HG03060 (cell line): ENCODE measurements at regions not wholly inside any gene's neighbourhood (a gene's known extent, or its start where the extent isn't known, plus 50 kb on each side); places are given as distances from the start of the nearest gene placed in this dataset.

ENCODE experiments used
- ATAC-seq: cut with Tn5 transposase; IDR thresholded peaks from one replicate; pipeline ENCODE4 v1.9.1; 2021; ENCODE audit warnings: low read depth, moderate number of reproducible peaks; ENCODE audit not compliant: unreplicated experiment

DNA sequence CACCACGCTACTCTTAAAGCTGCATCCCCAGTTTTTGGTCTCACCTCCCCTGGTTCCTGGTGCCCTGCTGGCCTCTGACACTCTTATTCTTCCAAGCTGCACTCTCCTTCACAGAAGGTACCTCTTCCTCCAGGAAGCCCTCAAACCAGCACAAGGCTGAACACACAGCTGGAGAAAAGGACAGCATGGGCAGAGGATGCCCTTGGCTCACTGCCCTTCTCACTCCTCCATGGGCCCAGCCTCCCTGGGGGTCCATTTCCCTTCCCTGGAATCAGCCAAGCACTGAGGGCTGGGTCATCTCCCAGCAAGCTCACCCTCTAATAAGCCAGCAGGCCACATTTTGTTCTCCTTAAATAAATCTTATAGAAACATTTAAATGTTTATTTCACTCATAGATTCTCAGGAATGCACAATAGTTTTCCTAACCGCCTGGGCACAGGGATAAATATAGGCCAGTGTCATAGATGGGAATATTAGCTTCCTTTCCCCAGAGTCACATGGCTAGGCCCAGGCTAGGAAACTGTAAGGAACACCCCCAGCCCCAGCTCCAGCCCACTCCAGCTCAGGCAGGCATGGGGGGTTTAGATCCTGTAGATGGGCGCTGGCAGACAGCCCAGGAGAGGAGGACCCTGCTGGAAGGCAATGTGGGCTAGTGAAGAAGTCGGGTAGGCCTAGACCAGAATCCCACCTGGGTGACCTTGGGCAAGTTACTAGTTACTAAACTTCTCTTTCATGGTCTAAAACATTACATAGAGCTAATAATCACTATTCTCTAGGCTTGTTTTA is 51.5 kb downstream of the IRAG1 start:
- ATAC-seq, result no peak

DNA sequence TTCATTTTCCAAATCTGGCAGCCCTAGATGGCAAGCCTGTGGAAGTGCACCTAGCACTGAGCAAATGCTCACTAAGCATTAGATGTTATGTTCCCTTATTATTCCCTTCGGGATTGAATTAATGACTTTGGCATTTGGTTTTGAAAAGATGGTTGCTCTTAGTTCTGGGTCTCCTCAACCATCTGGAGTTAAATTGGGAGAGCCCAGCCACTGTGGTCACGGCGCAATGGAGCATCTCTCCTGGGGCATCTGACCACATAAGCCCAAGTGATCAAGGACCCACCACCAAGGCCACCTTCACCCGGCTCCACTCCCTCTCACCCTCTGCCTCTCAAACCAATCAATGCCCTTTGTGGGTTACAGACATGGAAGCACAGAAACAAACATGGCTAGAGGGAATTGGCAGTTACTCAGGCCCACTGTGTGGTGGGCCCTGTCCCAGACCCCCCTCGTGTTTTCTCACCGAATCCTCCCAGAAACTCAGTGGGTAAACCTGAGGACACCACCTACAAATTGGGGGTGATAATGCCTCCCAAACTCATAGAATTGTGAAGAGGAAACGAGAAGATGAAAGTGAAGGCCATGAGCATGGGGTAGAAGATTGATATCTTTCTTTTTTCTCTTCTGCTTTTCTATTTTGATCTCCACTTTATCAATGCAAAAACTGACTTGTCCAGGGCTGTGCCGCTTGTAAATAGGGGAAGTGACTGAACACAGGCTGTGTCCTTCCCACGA is 52.2 kb downstream of the IRAG1 start:
- ATAC-seq, result peak; percentile 67

DNA sequence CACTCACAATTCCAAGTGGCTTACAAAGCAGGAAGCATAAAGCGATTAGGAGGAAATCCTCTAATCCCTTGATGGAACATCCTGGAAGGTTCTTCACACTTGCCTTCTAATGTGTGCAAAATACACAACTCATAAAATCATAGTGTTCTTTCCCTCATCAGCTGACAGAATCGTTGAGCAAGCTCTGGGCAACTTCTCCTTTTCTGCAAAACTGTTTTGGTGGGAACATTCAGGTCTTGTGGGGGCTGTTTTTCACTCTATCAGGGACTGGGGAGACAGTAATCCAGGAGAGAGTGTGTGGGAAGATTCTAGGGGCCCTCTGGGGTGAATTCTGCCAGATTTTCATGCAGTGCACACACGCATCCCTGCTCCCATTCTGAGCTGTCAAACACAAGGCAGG is 53.2 kb downstream of the IRAG1 start:
- no peak for ATAC-seq

DNA sequence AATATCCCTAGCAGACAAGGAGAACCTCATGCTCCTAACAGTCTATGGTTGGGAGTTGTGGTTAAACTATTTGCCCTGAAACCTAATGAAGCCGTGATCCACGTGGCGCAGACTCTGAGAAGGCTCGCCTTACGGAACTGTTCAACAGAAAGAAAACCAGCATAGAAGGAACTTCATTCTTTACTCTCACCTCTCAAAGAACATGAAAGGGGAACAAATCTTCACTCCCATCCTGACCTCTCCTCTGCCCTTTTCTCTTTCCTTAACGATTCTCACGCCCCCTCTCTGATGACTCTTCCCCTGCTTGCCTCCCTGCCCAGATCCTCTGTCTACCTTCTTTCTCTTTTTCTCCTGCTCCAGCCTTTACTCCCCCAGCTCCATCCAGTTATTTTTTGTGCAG is 54.2 kb downstream of the IRAG1 start:
- no peak for ATAC-seq

DNA sequence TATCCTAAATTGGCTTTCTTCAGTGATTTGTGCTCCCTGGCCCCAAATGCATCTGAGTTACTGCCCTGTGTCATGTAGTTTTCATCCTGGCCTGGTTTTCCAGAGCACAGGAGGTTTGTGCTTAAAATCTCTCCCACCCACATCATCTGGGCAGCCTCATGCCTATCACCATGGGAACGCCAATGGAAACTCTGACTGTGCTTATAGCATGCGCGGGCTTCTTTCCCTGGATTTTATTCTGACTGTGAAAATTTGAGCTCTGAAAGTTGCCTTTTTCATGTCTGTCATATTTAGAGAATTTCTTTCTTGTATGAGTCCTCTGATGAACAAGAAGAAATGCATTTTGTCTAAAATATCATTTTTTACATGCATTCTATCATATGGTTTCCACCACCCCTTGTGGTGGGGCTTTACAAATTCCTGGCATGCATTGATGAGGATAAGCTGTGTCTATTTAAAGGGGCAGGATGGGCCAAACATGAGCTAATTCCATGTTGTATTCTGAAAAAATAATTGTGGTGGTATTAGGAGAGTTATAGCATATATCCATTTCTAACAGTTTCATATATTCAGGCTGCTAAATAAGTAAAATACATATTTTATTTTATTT is 55.1 kb downstream of the IRAG1 start:
- ATAC-seq, result no peak

DNA sequence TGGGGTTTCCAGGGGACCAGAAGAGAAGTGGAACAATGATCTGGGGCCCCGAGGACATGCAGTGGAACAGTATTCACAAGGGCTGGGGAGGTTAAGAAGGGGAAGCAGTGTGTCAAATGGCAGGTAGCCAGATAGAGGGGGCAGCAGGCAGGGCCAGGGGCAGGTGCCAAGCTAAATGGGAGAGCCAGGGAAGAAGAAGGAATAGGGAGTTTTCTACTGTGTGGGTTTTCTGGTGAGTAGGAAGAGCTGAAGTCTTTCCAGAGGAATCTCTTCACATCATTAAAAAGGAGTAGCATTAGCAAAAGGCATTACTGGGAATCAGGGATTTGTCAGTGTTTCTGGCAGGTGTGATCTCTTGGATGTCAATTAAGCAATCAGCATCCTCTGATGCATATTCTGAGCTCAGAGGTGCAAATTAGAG is 55.8 kb downstream of the IRAG1 start:
- ATAC-seq, result no peak

DNA sequence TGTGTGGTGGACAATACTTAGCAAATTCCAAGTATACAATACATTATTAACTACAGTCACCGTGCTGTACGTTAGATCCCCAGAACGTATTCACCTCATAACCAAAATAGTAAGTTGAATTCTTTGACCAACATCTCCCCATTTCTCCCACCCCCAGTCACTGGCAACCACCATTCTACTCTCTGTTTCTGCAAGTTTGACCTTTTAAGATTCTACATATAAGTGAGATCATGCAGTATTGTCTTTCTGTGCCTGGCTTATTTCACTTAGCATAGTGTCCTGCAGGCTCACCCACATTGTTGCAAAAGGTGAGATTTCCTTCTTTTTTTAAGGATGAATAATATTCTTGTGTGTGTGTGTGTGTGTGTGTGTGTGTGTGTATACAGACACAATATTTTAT is 59.1 kb downstream of the IRAG1 start:
- ATAC-seq, result no peak

DNA sequence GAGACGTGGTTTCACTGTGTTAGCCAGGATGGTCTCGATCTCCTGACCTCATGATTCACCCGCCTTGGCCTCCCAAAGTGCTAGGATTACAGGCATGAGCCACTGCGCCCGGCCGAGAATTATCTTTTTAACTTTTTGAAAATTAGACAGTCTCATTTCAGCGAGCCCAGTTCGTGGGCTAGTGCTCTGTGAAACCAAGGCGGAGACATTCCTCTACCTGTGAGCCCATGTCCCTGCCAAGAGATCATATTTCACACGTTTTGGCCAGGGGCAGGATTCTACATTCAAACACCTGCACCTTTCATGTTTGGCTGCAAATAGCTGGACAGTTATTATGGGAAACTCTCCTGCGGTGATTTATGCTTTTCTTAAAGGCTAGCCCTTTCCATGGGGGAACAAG is 60.3 kb downstream of the IRAG1 start:
- ATAC-seq, result no peak

DNA sequence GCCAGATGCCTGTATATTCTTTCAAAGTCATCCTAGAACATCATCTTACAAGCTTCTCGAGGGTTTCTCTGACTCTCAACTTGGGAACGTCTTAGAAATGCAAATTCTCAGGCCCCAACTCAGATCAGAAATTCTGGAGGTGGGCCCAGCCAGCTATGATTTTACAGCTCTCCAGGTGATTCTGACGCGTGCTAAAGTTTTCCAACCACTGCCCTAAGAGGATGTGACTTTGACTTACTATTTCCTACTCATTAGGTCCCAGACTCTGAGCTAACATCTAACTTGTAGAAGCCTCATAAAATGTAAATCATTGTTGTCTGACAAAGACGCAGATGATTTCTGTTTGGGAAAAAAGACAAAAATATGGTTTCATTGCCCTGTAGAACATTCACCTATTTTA is 61.1 kb downstream of the IRAG1 start:
- no peak for ATAC-seq

DNA sequence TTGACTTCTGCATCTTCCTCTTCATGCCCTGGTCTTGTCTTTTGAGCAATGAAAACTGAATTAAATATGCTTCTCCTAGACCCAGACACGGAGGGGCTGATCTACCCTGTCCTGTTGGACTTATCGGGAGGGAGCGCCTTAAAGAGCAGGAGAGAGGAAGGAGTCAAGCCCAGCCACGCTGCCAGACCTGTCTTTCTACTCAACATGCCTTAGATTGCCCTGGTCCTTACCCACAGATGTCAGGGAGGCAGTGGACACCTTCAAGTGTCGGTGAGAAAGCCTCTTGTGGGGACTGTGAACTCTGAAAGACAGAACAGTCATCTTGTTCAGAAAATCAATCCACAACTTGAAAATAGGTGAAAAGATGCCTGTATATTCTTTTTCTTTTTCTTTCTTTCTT is 61.8 kb downstream of the IRAG1 start:
- no peak for ATAC-seq

DNA sequence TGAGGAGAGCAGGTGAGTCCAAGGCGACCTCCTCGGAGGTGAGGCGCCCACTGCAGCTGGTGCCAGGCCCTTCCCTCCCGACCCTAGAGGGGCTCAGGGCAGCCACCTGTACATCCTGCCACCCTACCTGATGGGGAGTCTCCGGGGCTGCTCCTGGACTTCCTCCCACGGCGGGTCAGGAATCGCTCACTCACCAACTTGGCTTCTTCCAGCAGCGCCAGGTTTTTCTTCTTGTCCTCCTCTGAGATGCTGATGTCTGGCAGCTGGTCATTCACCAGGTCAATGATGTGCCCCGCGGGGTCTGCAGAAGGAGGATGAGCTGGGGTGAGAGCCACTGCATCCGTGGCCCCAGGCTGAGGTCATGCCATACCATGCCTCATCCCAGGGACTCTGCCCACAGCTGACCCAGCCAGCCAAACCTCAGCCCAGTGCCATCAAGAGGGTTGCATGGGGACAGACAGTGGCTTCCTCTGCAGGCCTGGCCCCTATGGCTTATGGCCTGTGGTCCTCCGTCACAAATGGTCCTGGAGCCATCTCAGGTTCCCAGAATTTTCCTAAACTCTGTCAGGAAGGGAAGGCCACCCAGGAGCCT is 61.0 kb upstream of the LYVE1 start:
- ATAC-seq, result no peak

DNA sequence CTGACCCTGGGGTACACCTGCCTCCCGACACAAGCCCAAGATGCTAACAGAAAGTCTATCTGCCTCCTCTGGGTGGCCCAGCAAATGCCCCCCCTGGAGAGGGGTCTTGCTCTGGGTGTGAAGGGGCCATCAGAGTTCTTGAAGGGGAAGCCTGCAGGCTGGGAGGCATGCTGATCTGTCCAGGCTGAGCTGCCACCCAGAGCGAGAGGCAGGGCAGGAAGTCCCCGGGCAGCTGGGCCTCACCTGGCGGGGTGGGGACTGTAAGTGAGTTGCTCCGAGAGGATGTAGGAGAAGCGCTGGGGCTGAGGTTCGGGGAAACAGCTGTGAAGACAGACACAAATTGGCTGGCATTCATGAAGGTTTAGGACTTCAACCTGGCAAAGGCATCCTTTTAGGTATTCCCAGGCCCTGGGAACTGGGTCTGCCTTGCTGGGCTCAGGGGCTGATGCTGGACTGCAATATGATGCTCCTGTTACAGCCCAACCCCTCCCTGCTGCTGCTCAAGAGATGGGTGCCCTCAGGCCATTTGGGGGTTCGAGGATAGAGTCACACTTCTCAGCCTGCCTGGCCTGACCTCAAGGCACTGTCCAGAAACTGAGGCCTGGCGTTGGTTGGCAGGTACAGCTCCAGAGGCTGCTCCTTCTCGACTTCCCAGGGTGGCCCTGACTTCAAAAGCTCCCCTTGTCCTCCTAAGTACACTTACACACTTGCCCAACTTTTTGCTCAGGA is 60.2 kb upstream of the LYVE1 start:
- no peak for ATAC-seq

DNA sequence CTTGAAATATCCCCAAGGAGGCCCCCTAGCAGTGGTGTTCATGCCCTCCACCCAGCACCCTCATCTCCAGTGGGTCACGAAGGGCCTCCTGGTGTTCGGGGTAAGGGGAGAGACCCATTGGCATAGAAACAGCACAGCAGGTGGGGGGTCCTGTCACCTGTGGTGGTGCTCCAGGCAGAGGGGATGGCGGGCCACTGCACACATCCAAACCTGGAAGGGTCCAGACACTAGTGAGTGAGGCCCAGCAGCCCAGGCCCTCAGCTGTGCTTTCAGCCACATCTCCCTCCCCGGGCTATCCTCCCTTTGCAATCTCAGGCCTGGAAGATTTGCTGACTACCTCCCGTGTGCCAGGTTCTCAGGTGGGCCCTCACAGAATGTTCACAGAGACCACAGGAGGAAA is 59.4 kb upstream of the LYVE1 start:
- no peak for ATAC-seq

DNA sequence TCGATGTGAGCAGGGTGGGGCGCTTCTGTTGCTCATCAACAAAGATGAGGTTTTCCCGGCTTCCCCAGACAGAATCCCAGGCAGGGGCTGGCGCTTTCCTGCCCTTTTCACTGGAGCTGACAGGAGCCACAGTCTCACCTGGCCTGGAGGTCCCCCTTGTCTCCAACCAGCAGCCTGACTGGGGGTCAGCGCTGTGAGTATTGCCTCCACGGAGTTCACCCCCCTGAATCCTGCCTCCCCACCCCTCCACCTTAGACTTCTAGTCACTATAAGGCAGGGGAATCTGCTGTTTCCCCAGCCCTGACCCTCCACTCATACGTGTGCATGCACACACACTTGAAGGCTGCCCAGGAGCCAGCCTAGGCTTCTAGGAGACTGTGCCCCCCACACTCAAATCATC is 58.8 kb upstream of the LYVE1 start:
- no peak for ATAC-seq

DNA sequence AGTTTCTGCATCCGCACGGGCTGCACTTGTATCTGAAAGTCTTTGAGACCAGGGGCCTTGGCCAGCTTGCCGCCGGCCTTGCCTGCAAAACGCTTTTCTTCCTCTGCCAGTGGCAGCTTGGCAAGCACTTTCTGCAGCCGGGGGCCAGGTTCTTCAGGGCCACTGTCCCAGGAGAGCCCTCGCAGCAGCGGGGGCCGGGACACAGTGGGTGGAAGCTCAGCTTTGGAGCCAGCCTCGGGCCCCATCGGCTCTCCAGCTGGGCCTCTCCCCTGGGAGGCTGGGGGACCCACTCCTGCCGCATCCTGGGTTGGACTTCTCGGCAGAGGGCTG is 57.5 kb upstream of the LYVE1 start:
- no peak for ATAC-seq

DNA sequence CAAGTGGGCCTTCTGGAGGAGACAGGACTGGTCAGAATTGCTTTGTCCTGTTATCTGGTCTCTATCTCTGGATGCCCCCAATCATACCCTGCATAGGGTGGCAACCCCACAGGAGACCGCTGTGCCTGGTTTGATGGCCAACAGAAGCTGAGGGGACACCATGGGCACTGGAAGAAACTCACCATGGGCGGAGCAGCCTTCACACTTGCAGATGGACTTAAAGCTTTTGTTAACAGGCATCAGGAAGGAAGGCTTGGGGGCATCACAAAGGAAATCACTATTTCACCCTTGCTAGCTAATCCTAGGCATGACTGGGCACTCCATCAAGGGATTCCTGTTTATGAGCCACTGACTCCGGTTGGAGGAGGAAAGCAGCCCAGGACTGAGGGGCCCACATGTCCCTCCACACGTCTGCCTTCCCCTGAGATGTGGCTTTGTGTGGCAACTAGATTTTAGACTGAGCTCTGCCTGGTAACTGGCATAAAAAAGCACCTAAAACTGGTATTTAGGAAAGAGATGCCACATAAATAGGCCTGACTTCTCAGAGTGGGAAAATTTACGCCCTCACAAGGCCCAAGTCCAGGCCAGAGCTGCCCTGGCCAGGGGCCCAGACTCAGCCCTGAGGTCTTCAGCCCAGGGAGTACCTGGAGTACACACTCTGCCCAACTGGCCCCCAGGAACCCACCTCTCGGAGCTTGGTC is 57.0 kb upstream of the LYVE1 start:
- ATAC-seq, result no peak

DNA sequence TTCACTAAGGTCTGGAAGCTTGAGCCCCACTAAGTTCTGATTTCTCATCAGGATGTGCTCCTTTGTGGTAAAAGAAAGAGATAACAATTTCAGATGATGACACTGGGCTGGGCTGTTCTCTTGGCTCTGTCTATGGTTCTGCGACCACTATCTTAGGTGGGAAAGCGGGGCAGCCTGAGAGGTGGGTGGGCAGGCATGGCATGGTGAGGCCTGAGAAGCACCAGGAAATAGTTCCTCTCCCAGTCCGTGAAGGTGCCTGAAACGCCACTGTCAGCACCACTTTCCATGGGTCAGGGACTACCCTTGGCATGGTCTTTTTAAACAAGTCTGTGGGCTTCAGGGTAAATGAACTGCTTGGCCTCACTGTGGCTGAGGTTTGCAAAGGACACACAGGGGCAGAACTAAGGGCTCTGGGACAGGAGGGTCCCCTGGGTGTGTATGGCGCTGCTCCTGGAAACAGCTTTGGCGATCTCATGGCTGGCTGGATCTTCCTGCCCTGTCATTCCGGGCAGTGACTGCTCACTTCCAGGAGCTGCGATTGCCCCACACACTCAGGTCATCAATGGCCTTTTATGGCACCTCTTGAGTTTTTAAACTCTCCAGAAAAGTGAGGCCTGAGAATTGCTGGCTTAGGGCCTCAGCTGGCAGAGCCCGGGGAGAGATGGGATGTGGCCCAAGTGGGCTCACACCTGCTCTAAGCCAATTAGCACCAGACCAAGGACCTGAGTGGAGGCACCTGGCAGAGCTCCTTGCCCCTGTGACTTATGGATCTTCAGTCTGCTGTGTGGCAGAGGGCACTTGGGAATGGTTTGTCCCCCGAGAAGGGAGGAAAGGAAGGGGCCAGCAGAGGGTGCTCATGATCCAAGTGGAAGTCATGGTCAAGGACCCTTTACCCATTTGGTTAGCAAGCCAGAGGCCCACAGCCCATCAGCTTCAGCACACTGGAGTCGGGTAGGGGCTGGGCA is 55.6 kb upstream of the LYVE1 start:
- no peak for ATAC-seq

DNA sequence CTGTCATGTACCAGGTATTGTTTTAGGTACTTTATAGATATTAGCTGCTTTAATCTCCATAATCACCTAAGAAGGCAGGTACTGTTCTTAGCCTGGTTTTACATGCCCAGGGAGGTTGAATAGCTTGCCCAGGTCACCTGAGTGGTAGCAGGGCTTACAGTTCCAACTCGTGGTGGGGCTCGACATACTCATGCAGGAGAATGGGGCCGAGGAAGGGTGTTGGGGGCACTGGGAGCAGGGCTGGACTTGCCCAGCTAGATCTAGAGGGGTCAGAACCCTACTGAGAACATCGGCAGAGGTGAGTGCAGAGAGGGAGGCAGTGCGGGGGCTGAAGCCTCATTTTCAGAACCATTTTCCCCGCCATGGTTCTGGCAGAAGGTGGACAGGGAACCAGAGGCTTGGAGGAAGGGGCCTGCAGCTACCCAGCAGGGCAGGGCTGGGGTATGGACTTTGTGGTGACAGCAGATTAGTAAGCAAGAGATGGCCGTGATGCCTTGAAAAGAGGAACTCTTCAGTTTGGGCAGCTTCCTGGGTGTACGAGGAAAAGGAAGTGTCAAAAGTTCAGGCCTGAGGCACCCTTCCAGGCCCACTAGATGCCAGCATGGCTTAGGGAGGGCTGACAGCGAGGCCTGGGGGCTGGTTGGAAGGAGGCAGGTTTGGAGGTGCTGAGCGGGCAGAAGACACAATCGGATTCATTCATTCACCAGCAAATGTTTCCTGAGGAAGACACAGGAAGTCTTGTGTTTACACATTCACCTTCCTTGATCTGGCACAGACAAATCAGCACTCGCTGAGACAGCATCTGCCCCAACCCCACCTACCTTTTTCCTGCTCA is 54.7 kb upstream of the LYVE1 start:
- ATAC-seq, result no peak
